Neutrophil (primary cell): ENCODE measurements at regions not wholly inside any gene's neighbourhood (a gene's known extent, or its start where the extent isn't known, plus 50 kb on each side); places are given as distances from the start of the nearest gene placed in this dataset.

Source experiments
- H3K27ac ChIP-seq: fragments of 200-600 bp; sonication (generic); 2 replicates; pipeline ENCODE4 v1.5.1; 2016; ENCODE audit warnings: mild to moderate bottlenecking, moderate library complexity
- H3K27me3 ChIP-seq: fragments of 200-600 bp; sonication (generic); 2 replicates; pipeline ENCODE4 v1.6.0; 2016; ENCODE audit warnings: mild to moderate bottlenecking
- H3K36me3 ChIP-seq: fragments of 200-600 bp; sonication (generic); 2 replicates; pipeline ENCODE4 v1.5.1; 2017
- H3K4me1 ChIP-seq, 2 experiments: fragments of 200-600 bp in 1 of 2; sonication (generic) in 1 of 2; 1 replicate in 1 of 2; 2 replicates in 1 of 2; pipeline versions ENCODE4 v1.5.1 to v1.6.1; 2013 to 2016; ENCODE audit warnings: low read depth in 1 of 2, low read length in 1 of 2, mild to moderate bottlenecking in 1 of 2, moderate library complexity in 1 of 2; ENCODE audit not compliant: control insufficient read depth in 1 of 2, insufficient read depth in 1 of 2
- H3K4me3 ChIP-seq, 2 experiments: fragments of 200-600 bp in 1 of 2; sonication (generic) in 1 of 2; 1 replicate in 1 of 2; 2 replicates in 1 of 2; pipeline ENCODE4 v1.5.1; 2013 to 2016; ENCODE audit warnings: low read depth in 1 of 2, low read length in 1 of 2, mild to moderate bottlenecking in 1 of 2, moderate library complexity in 1 of 2
- H3K9me3 ChIP-seq: fragments of 200-600 bp; sonication (generic); 2 replicates; pipeline ENCODE4 v1.5.1; 2016
- TF ChIP-seq, protein P1 (sequence below): fragments of 200-600 bp; sonication (generic); IDR thresholded peaks from 2 replicates; pipeline ENCODE4 v1.5.1; 2016; ENCODE audit warnings: antibody characterized with exemption

DNA sequence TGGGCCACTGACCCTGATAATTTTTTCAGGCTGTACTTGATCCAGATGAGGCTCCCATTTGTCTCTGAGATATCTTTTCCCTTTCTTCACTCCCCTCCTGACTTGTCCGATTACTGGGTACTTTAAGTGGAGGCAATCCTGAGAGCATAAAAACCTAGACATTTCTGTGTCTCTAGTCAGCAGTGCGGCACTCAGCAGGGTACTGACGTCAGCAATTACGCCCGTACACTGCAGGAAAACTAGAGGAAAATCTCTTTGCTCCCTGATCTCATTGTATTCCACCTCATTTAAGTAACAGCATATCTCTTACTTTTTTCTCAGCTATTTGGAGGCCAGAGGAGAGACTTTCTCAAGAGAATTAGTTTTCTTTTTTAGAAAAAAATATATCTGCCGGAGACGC is 315.5 kb upstream of the OR4E1 start:
- no peaks in the 10 kb centered on the region for H3K4me1 ChIP-seq
- H3K36me3 ChIP-seq = no peaks in the 10 kb centered on the region
- no peak overlapping the region for H3K27ac ChIP-seq
- no peak overlapping the region for H3K4me3 ChIP-seq
- TF ChIP-seq, protein P1, sequence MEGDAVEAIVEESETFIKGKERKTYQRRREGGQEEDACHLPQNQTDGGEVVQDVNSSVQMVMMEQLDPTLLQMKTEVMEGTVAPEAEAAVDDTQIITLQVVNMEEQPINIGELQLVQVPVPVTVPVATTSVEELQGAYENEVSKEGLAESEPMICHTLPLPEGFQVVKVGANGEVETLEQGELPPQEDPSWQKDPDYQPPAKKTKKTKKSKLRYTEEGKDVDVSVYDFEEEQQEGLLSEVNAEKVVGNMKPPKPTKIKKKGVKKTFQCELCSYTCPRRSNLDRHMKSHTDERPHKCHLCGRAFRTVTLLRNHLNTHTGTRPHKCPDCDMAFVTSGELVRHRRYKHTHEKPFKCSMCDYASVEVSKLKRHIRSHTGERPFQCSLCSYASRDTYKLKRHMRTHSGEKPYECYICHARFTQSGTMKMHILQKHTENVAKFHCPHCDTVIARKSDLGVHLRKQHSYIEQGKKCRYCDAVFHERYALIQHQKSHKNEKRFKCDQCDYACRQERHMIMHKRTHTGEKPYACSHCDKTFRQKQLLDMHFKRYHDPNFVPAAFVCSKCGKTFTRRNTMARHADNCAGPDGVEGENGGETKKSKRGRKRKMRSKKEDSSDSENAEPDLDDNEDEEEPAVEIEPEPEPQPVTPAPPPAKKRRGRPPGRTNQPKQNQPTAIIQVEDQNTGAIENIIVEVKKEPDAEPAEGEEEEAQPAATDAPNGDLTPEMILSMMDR = no peak
- H3K9me3 ChIP-seq = no peaks in the 10 kb centered on the region
- no peaks in the 10 kb centered on the region for H3K27me3 ChIP-seq

DNA sequence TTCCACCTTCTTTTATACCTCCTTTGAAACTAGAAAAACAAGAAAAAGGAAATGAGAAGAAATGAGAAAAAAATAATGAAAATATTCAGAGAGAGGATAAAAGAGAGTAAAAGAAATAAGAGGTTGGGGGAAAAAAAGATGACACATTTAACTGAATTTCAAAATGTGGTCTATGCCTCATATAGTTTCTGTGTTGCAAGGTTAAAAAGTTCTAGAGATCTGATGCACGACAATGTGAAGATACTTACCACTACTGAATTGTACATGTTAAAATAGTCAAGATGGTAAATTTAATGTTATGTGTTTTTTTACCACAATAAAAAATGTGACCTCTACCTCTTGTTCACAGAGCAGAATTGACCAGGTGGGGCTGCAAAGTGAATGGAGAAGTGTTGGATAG is 314.8 kb upstream of the OR4E1 start:
- TF ChIP-seq, protein P1 = no peak
- no peaks in the 10 kb centered on the region for H3K27me3 ChIP-seq
- H3K36me3 ChIP-seq = no peaks in the 10 kb centered on the region
- no peaks in the 10 kb centered on the region for H3K4me1 ChIP-seq
- H3K9me3 ChIP-seq = no peaks in the 10 kb centered on the region
- no peak overlapping the region for H3K27ac ChIP-seq
- no peak overlapping the region for H3K4me3 ChIP-seq

DNA sequence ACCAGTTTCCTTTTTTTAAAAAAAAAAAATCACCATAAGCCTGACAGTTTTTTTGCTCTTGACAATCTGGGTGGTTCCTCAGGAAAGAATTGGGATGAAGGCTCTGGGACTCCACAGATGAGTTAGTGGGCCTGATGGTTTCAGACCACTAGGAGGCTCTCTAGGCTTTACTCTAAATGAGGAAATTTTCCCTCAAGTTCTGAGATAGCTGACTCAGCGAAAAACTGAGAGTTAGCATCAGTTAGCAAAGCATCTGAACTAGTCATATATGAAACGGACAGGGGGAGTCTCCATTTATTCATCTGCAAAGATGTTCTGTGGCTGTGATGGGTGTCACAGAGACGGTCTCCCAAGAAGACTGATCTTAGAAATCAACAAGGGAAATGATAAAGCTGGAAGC is 314.3 kb upstream of the OR4E1 start:
- Histone ChIP-seq H3K4me3 (no peak overlapping the region), H3K27me3 (no peaks in the 10 kb centered on the region), H3K36me3 (no peaks in the 10 kb centered on the region), H3K9me3 (no peaks in the 10 kb centered on the region), H3K27ac (no peak overlapping the region), H3K4me1 (no peaks in the 10 kb centered on the region)
- TF ChIP-seq, protein P1 = no peak

DNA sequence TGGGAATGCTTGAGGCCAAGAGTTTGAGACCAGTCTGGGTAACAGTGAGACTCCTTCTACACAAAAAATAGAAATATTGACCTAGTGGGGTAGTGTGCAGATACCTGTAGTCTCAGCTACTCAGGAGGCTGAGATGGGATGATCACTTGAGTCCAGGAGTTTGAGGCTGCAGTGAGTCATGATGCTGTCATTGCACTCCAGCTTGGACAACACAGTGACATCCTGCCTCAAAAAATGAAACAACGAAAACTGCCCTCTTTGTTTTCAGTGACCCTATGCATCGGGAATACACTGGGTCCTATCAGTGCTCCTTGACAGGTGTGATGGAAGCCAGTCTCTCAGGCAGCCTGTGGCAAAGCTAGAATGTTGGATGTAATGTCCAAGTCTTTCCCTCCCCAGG is 311.5 kb upstream of the OR4E1 start:
- H3K9me3 ChIP-seq = no peaks in the 10 kb centered on the region
- TF ChIP-seq, protein P1 = no peak

DNA sequence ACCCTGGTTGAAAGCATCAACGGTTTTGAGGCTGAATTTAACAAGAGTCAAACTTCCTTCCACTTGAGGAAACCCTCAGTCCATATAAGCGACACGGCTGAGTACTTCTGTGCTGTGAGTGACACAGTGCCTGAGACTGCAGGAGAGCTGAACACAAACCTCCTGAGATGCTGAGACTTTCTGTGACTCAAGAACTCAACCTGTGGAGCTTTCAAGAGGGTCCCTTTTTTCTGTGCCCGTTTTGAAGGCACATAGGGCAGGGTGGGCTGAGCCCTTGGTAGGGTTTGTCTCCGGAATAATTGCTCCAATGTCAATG is 305.3 kb upstream of the OR4E1 start:
- TF ChIP-seq, protein P1 = no peak
- Histone ChIP-seq H3K4me3 (no peak overlapping the region), H3K27me3 (no peaks in the 10 kb centered on the region), H3K9me3 (no peaks in the 10 kb centered on the region), H3K4me1 (no peaks in the 10 kb centered on the region), H3K36me3 (no peaks in the 10 kb centered on the region), H3K27ac (no peak overlapping the region)

More for the DNA sequence above, 311.5 kb upstream of the OR4E1 start:
- Histone ChIP-seq H3K27ac (no peak overlapping the region), H3K36me3 (no peaks in the 10 kb centered on the region), H3K4me3 (no peak overlapping the region), H3K27me3 (no peaks in the 10 kb centered on the region), H3K4me1 (no peaks in the 10 kb centered on the region)
